Activated CD4-positive, alpha-beta memory T cell treated with anti-CD3 and anti-CD28 coated beads, Interleukin-2, amount 10 ng/mL, durations not matched to agents 7 days and 5 days (primary cell): ENCODE measurements at regions not wholly inside any gene's neighbourhood (a gene's known extent, or its start where the extent isn't known, plus 50 kb on each side); places are given as distances from the start of the nearest gene placed in this dataset.

Experiments
- CTCF ChIA-PET: fragments of 350-600 bp; sonication (Branson Sonifier 250); formaldehyde crosslinking; loops from one replicate; lab custom pipeline; 2021; ENCODE audit warnings: antibody characterized with exemption, inconsistent platforms; lab: Charles Lee
- POLR2A ChIA-PET: fragments of 350-600 bp; sonication (Branson Sonifier 250); formaldehyde crosslinking; loops from one replicate; lab custom pipeline; 2021; ENCODE audit warnings: antibody characterized with exemption; lab: Charles Lee
- DNase-seq: peaks from one replicate; pipeline ENCODE4 v3.0.0-alpha.2; 2020
- H3K27ac Mint-ChIP-seq: one replicate; pipeline ENCODE4 v1.8.0; 2021; ENCODE audit warnings: mild to moderate bottlenecking, mixed read lengths
- H3K27me3 Mint-ChIP-seq: one replicate; pipeline ENCODE4 v1.8.0; 2021; ENCODE audit warnings: mixed read lengths
- H3K36me3 Mint-ChIP-seq: one replicate; pipeline ENCODE4 v1.8.0; 2021; ENCODE audit warnings: low read depth, mixed read lengths
- H3K4me1 Mint-ChIP-seq: one replicate; pipeline ENCODE4 v1.8.0; 2021; ENCODE audit warnings: mixed read lengths
- H3K4me3 Mint-ChIP-seq: one replicate; pipeline ENCODE4 v1.8.0; 2021; ENCODE audit warnings: mild to moderate bottlenecking, mixed read lengths
- H3K9me3 Mint-ChIP-seq: one replicate; pipeline ENCODE4 v1.8.0; 2021; ENCODE audit warnings: mixed read lengths

GRCh38 chr2:118165595-118165994 is 77.3 kb downstream of the INSIG2 start:
- Mint-ChIP-seq H3K36me3 (peaks cover 4% of the 10 kb centered on the region), H3K4me3 (no peak overlapping the region), H3K27me3 (peaks cover 19% of the 10 kb centered on the region), H3K27ac (no peak overlapping the region), H3K4me1 (no peaks in the 10 kb centered on the region), H3K9me3 (peaks cover 7% of the 10 kb centered on the region)
- no peak for DNase-seq
- CTCF ChIA-PET, result no interaction called here
- POLR2A ChIA-PET, result no interaction called here
